B cell (primary cell): ENCODE measurements at regions not wholly inside any gene's neighbourhood (a gene's known extent, or its start where the extent isn't known, plus 50 kb on each side); places are given as distances from the start of the nearest gene placed in this dataset.

Source experiments
- ATAC-seq: fragments of 200-7000 bp; cut with Tn5 transposase; one replicate; pipeline ENCODE4 v1.10.0; 2021; ENCODE audit warnings: low read depth, mild to moderate bottlenecking, moderate number of reproducible peaks, moderate library complexity
- CTCF ChIA-PET: fragments of 350-600 bp; sonication (Branson Sonifier 250); formaldehyde crosslinking; loops from one replicate; lab custom pipeline; 2021; ENCODE audit warnings: antibody characterized with exemption, inconsistent platforms; lab: Charles Lee
- POLR2A ChIA-PET: fragments of 350-600 bp; sonication (Branson Sonifier 250); formaldehyde crosslinking; loops from one replicate; lab custom pipeline; 2021; ENCODE audit warnings: antibody characterized with exemption; lab: Charles Lee
- DNase-seq: peaks from one replicate; pipeline ENCODE4 v3.0.0; 2013
- H2AFZ ChIP-seq: 2 replicates; pipeline ENCODE4 v1.6.1; 2012; ENCODE audit warnings: mild to moderate bottlenecking, low read depth, low read length; ENCODE audit not compliant: insufficient read depth, poor library complexity, severe bottlenecking
- H3K27ac ChIP-seq, 2 donors: 1 replicate in 1 of 2; 2 replicates in 1 of 2; pipeline ENCODE4 v1.5.1; 2012 to 2013; ENCODE audit warnings: low read length in 2 of 2, mild to moderate bottlenecking in 2 of 2, moderate library complexity in 1 of 2
- H3K27me3 ChIP-seq, 4 experiments: fragments of 200-600 bp in 1 of 4; sonication (generic) in 1 of 4; replicated peaks in 1 of 4; 1 replicate in 2 of 4; 2 replicates in 2 of 4; pipeline versions ENCODE4 v1.6.1 to v1.7.0; 2013 to 2016; ENCODE audit warnings: low read length in 3 of 4, mild to moderate bottlenecking in 2 of 4, mixed read lengths in 1 of 4, moderate library complexity in 1 of 4; ENCODE audit not compliant: insufficient read depth in 4 of 4, control insufficient read depth in 3 of 4; ENCODE audit errors: control extremely low read depth in 1 of 4
- H3K36me3 ChIP-seq, 2 experiments: replicated peaks in 1 of 2; 1 replicate in 1 of 2; 2 replicates in 1 of 2; pipeline versions ENCODE4 v1.6.1 to v1.7.1; 2013; ENCODE audit warnings: low read length in 1 of 2; ENCODE audit not compliant: insufficient read depth in 2 of 2, control insufficient read depth in 1 of 2; ENCODE audit errors: control extremely low read depth in 1 of 2, extremely low read depth in 1 of 2
- H3K4me1 ChIP-seq, 2 donors: fragments of 200-600 bp in 1 of 2; sonication (generic) in 1 of 2; 1 replicate in 1 of 2; 2 replicates in 1 of 2; pipeline versions ENCODE4 v1.5.1 to v1.6.1; 2013 to 2017; ENCODE audit warnings: low read length in 2 of 2; ENCODE audit not compliant: control insufficient read depth in 2 of 2, insufficient read depth in 2 of 2
- H3K4me2 ChIP-seq: replicated peaks from 2 replicates; pipeline ENCODE3; 2012; ENCODE audit warnings: mild to moderate bottlenecking, low read depth, low read length; ENCODE audit not compliant: poor library complexity, severe bottlenecking
- H3K4me3 ChIP-seq, 5 experiments: fragments of 200-600 bp in 1 of 5; sonication (generic) in 1 of 5; 1 replicate in 3 of 5; 2 replicates in 2 of 5; pipeline versions ENCODE4 v1.5.1 to v1.7.0; 2011 to 2016; ENCODE audit warnings: low read length in 4 of 5, mild to moderate bottlenecking in 4 of 5, low read depth in 2 of 5, control low read depth in 1 of 5, moderate library complexity in 1 of 5; ENCODE audit not compliant: insufficient read depth in 1 of 5; ENCODE audit errors: control extremely low read depth in 1 of 5, extremely low read depth in 1 of 5
- H3K79me2 ChIP-seq: fragments of 200-600 bp; sonication (generic); one replicate; pipeline ENCODE4 v1.6.0; 2016; ENCODE audit warnings: low read length; ENCODE audit not compliant: control insufficient read depth, insufficient read depth
- H3K9ac ChIP-seq: fragments of 200-600 bp; sonication (generic); 2 replicates; pipeline ENCODE4 v1.6.1; 2017; ENCODE audit warnings: mild to moderate bottlenecking, low read length, moderate library complexity
- H3K9me3 ChIP-seq, 3 donors: one replicate each; pipeline versions ENCODE4 v1.6.1 to v1.7.1; 2013; ENCODE audit warnings: low read length in 2 of 3; ENCODE audit not compliant: control insufficient read depth in 2 of 3, insufficient read depth in 1 of 3; ENCODE audit errors: control extremely low read depth in 1 of 3
- H4K20me1 ChIP-seq: 2 replicates; pipeline ENCODE4 v1.6.0; 2012; ENCODE audit warnings: mild to moderate bottlenecking, low read length; ENCODE audit not compliant: insufficient read depth, control insufficient read depth, poor library complexity, severe bottlenecking
- H3K27ac Mint-ChIP-seq: one replicate; pipeline ENCODE4 v1.8.0; 2021; ENCODE audit warnings: mixed read lengths
- H3K27me3 Mint-ChIP-seq: one replicate; pipeline ENCODE4 v1.8.0; 2021; ENCODE audit warnings: mixed read lengths
- H3K4me1 Mint-ChIP-seq: one replicate; pipeline ENCODE4 v1.8.0; 2021; ENCODE audit warnings: mixed read lengths
- H3K4me3 Mint-ChIP-seq: one replicate; pipeline ENCODE4 v1.8.0; 2021; ENCODE audit warnings: mixed read lengths
- H3K9me3 Mint-ChIP-seq: one replicate; pipeline ENCODE4 v1.8.0; 2022; ENCODE audit warnings: mixed read lengths; ENCODE audit not compliant: insufficient read depth
- EZH2 ChIP-seq: IDR thresholded peaks from 2 replicates; pipeline ENCODE4 v1.6.1; 2012; ENCODE audit warnings: borderline replicate concordance, low read depth, mild to moderate bottlenecking, moderate library complexity, low read length; ENCODE audit not compliant: insufficient read depth, poor library complexity, severe bottlenecking
- WGBS: methylation state at CpG from one replicate; pipeline ENCODE4 v1.1.5; 2013; ENCODE audit warnings: missing lambda C conversion rate; ENCODE audit not compliant: insufficient coverage; 5-methylcytosine and 5-hydroxymethylcytosine counted together
- intact Hi-C: fragments of 100-400 bp; cut with micrococcal nuclease; formaldehyde crosslinking; loops from one replicate; pipeline ENCODE4 v1.10.0; 2022
- TF ChIP-seq, protein P1 (sequence below): fragments of 200-600 bp; IDR thresholded peaks from one replicate; pipeline ENCODE4 v1.8.0; 2022; ENCODE audit warnings: antibody characterized with exemption, mild to moderate bottlenecking

DNA sequence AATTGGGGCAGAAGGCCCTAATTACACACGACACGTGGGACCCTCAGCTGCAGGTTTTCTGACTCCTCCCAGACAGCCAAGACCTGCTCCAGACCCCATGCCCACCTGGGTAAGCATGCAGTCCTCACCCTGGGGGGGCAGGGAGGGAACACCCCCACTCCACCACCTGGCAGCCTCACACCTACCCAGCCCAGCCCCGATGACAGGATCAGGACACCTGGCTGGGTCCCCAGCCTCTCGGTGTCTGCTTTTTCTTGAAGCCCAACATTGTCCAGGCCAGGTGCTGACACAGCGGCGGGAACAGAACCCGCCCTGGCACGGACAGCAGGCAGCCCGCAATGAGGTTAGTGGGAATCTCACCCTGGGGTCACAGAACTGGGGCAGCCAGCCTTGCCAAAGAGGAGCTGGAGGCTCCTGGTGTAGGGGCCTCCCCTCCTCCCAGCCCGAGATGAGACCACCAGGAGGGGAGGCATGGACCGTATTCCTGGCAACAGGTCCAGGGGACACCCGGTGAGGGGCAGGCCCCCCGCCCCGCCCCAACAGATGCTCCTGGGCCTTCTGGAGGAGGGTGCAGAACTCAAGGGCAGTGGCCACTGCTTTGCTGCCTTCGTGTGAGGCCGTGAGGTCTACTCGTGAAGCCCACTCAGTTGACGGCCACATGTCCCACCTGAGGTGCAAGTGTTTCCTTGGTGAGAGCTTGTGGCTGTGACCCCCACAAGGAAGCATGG lies 103.8 kb downstream of the DLL1 start:
- no peaks in the 10 kb centered on the region for H3K4me1 ChIP-seq
- H3K27ac ChIP-seq, result no peak overlapping the region
- Mint-ChIP-seq H3K4me3 (no peak overlapping the region), H3K4me1 (no peaks in the 10 kb centered on the region), H3K27ac (no peak overlapping the region), H3K27me3 (peaks cover 3% of the 10 kb centered on the region), H3K9me3 (peaks cover 4% of the 10 kb centered on the region)
- no peak for DNase-seq
- no peaks in the 10 kb centered on the region for H3K79me2 ChIP-seq
- H4K20me1 ChIP-seq, result no peaks in the 10 kb centered on the region
- no peak overlapping the region for H3K9ac ChIP-seq
- no peak overlapping the region for H2AFZ ChIP-seq
- ChIA-PET POLR2A (no interaction called here), CTCF (no interaction called here)
- no peaks in the 10 kb centered on the region for H3K36me3 ChIP-seq
- H3K4me2 ChIP-seq, result no peak overlapping the region
- H3K4me3 ChIP-seq, result no peak overlapping the region
- 85% methylated on average over 17 of the region's 18 CpGs for WGBS
- ATAC-seq, result no peak
- peaks cover 0 to 6% (median 0%) of the 10 kb centered on the region in 4 experiments for H3K27me3 ChIP-seq
- TF ChIP-seq, protein P1, sequence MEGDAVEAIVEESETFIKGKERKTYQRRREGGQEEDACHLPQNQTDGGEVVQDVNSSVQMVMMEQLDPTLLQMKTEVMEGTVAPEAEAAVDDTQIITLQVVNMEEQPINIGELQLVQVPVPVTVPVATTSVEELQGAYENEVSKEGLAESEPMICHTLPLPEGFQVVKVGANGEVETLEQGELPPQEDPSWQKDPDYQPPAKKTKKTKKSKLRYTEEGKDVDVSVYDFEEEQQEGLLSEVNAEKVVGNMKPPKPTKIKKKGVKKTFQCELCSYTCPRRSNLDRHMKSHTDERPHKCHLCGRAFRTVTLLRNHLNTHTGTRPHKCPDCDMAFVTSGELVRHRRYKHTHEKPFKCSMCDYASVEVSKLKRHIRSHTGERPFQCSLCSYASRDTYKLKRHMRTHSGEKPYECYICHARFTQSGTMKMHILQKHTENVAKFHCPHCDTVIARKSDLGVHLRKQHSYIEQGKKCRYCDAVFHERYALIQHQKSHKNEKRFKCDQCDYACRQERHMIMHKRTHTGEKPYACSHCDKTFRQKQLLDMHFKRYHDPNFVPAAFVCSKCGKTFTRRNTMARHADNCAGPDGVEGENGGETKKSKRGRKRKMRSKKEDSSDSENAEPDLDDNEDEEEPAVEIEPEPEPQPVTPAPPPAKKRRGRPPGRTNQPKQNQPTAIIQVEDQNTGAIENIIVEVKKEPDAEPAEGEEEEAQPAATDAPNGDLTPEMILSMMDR, result no peak
- TF ChIP-seq EZH2, result no peak
- peaks cover 0 to 3% (median 0%) of the 10 kb centered on the region in 3 donors for H3K9me3 ChIP-seq
- intact Hi-C loops, result no loop called here
